Adrenal gland (tissue), 5 donors: ENCODE measurements at regions not wholly inside any gene's neighbourhood (a gene's known extent, or its start where the extent isn't known, plus 50 kb on each side); places are given as distances from the start of the nearest gene placed in this dataset.

Experiments
- CTCF ChIP-seq, 6 experiments: fragments of 450-650 bp in 4 of 6; fragments of 200-600 bp in 2 of 6; sonication (generic) in 1 of 6; IDR thresholded peaks; 1 replicate in 5 of 6; 2 replicates in 1 of 6; pipeline versions ENCODE4 v1.5.1 to v1.8.0; 2016 to 2021; ENCODE audit warnings: antibody characterized with exemption in 6 of 6, mild to moderate bottlenecking in 2 of 6, moderate library complexity in 1 of 6
- POLR2A ChIP-seq, 2 donors: fragments of 450-650 bp; IDR thresholded peaks; one replicate each; pipeline ENCODE4 v1.6.1; 2017; ENCODE audit warnings: antibody characterized with exemption in 2 of 2, mild to moderate bottlenecking in 2 of 2, moderate library complexity in 1 of 2
- donor health status: DM: no; HTN: no; CAD: no.

GRCh38 chr2:49222975-49223528, 68.7 kb upstream of the FSHR start:
- TF ChIP-seq CTCF (IDR thresholded peaks at IDR 0.05) (no peak), POLR2A (IDR thresholded peaks at IDR 0.05) (no peak)
